ENCODE measurements at regions not wholly inside any gene's neighbourhood (a gene's known extent, or its start where the extent isn't known, plus 50 kb on each side); places are given as distances from the start of the nearest gene placed in this dataset.

DNA sequence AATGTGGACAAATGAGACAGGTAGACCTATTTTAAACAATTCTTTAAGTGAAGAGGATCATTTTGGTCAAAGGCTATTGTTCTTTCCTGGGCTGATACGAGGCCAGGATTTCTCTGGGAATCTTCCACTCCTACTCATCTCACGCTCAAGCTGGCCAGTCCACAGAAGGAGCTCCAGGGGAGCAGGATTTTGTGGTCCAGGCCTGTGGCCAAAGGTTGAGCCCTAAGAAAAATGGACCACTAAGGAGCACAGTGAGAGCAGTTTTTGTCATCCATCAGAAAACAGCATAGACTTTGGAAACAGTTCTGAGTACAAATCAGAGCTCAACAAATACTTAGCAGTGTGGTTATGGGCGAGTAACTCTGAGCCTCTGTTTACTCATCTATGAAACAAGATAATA lies 260.2 kb upstream of the RUNX1 start:
- peak; percentile 72 for DNase-seq (ENCODE audit: low read depth, low spot score)
- TF ChIP-seq, protein P1, sequence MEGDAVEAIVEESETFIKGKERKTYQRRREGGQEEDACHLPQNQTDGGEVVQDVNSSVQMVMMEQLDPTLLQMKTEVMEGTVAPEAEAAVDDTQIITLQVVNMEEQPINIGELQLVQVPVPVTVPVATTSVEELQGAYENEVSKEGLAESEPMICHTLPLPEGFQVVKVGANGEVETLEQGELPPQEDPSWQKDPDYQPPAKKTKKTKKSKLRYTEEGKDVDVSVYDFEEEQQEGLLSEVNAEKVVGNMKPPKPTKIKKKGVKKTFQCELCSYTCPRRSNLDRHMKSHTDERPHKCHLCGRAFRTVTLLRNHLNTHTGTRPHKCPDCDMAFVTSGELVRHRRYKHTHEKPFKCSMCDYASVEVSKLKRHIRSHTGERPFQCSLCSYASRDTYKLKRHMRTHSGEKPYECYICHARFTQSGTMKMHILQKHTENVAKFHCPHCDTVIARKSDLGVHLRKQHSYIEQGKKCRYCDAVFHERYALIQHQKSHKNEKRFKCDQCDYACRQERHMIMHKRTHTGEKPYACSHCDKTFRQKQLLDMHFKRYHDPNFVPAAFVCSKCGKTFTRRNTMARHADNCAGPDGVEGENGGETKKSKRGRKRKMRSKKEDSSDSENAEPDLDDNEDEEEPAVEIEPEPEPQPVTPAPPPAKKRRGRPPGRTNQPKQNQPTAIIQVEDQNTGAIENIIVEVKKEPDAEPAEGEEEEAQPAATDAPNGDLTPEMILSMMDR (IDR thresholded peaks at IDR 0.05; ENCODE audit: low read depth, low read length), result no peak
- no peak overlapping the region for H3K4me3 ChIP-seq (ENCODE audit: low read depth, low read length)
- in situ Hi-C loops (cut with HindIII; ENCODE audit: low sequenced_read_pairs), result no loop called here

DNA sequence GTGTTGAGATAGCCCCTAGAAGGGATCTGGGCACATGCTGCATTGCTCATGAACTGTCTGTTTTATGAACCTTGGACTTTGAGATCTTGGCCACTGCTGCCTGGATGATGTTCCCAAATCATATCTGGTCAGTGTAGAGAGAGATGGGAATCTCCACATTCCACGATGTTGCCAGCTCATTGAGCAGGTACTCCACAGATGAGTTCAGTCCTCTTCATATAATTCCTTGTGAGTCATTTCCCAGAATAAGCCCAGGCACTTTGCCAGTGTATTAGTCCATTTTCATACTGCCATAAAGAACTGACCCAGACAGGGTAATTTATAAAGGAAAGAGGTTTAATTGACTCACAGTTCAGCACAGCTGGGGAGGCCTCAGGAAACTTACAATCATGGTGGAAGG lies 254.0 kb upstream of the RUNX1 start:
- TF ChIP-seq, protein P1 (IDR thresholded peaks at IDR 0.05; ENCODE audit: low read depth, low read length), result no peak
- H3K4me3 ChIP-seq (ENCODE audit: low read depth, low read length), result no peak overlapping the region
- in situ Hi-C loops (cut with HindIII; ENCODE audit: low sequenced_read_pairs), result no loop called here
- peak; percentile 93 for DNase-seq (ENCODE audit: low read depth, low spot score)

DNA sequence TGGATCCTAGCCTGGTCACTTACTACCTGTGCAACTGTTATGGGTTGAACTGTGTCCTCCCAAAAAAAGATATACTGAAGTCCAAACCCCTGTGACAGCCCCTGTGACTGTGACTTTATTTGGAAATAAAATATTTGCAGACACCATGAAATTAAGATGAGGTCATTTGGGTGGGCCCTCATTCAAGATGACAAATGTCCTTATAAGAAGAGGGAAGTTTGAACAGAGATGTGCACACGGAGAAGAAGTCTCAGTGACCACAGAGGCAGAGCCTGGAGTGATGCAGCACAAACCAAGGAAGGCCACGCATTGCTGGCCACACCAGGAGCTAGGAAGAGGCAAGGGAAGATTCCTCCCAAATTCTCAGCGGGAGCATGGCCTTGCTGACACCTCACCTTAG lies 249.7 kb upstream of the RUNX1 start:
- no peak for DNase-seq (ENCODE audit: low read depth, low spot score)
- in situ Hi-C loops (cut with HindIII; ENCODE audit: low sequenced_read_pairs), result no loop called here
- TF ChIP-seq, protein P1 (IDR thresholded peaks at IDR 0.05; ENCODE audit: low read depth, low read length), result no peak
- H3K4me3 ChIP-seq (ENCODE audit: low read depth, low read length), result no peak overlapping the region

DNA sequence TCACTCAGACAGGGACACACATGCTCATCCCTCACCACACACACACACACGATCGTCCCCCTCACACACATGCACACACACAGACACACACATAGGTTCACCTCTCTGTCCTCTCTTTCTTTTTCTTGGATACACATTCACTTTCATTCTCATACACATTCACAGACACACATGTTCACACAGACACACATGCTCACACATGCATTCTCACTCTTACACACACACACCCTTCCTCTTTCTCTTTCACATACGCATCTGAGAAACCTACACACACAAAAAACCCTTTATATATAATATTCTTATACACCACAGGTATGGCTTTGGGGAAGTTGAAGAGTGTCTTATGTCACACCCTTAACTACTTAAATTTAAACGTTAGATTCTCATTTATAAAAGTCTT lies 248.6 kb upstream of the RUNX1 start:
- in situ Hi-C loops (cut with HindIII; ENCODE audit: low sequenced_read_pairs), result no loop called here
- TF ChIP-seq, protein P1 (IDR thresholded peaks at IDR 0.05; ENCODE audit: low read depth, low read length), result no peak
- DNase-seq (ENCODE audit: low read depth, low spot score), result no peak
- H3K4me3 ChIP-seq (ENCODE audit: low read depth, low read length), result no peak overlapping the region

DNA sequence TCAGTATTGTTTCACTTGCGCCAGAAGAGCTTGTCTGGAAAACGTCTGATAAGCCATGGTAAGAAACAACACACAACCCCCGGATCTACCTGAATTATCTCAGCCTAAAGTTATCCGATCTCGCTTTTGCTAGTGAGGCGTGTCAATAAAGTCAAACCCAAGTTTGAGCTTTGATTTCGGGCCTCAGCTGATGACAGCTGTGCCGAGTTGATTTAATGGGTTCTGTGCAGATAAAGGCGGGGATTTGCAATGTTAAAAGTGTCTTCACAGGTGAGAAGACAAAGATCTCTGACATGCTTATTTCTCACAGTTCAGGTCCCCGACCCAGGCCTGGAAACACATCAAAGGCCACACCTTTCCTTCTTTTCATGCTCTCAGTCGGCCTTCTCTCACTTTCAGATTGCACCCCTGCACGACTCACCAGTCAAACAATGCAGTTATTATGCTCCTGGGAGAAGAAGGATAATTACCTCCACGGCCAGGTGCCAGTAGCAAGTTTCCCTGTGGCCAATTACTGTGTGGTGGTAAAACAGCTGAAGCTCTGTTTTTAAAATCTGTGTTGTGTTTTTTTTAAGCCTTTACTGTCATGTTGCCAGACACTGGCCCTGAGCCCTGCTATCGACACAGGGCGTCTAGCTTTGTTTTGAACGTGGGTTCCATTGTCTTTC lies 245.3 kb upstream of the RUNX1 start:
- H3K4me3 ChIP-seq (ENCODE audit: low read depth, low read length), result no peak overlapping the region
- in situ Hi-C loops (cut with HindIII; ENCODE audit: low sequenced_read_pairs), result no loop called here
- no peak for DNase-seq (ENCODE audit: low read depth, low spot score)
- TF ChIP-seq, protein P1 (IDR thresholded peaks at IDR 0.05; ENCODE audit: low read depth, low read length), result no peak

DNA sequence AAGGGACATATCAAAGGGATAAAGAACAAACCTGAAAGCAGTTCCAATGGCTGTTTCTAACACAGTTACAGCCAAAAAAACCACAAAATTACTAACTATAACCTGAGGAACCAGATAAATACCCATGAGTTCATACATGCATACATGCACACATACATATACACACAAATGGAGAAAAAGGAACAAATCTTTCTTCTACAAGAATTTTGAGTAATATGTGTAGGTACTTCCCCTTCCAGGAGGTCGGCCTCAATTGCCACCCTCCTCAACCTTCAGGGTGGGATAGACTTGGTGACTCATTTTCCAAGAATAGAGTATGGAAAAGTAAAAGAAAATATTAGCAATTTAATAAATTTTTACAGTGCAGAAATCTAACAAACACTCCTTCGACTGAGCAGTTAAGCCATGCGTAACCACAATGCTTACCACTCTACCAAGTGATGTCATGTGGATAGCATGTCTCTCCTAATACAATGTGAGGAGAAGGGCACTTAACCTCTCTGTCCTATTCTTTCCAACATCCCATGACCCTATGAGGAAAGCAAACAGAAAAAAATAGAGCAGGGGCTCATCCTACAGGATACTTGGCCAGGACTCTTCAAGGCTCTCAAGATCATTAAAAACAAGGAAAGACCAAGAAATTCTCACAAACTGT lies 243.0 kb upstream of the RUNX1 start:
- in situ Hi-C loops (cut with HindIII; ENCODE audit: low sequenced_read_pairs), result no loop called here
- H3K4me3 ChIP-seq (ENCODE audit: low read depth, low read length), result no peak overlapping the region
- TF ChIP-seq, protein P1 (IDR thresholded peaks at IDR 0.05; ENCODE audit: low read depth, low read length), result no peak
- DNase-seq (ENCODE audit: low read depth, low spot score), result peak; percentile 28
